HEK293T (cell line): ENCODE measurements at regions not wholly inside any gene's neighbourhood (a gene's known extent, or its start where the extent isn't known, plus 50 kb on each side); places are given as distances from the start of the nearest gene placed in this dataset.

Source experiments
- BHLHE40 ChIP-seq: fragments of 450-650 bp; IDR thresholded peaks from 2 replicates; pipeline ENCODE4 v1.6.1; 2016; ENCODE audit warnings: mild to moderate bottlenecking, moderate library complexity, borderline replicate concordance
- ELF4 ChIP-seq: fragments of 450-650 bp; IDR thresholded peaks from 2 replicates; pipeline ENCODE4 v1.6.1; 2017; ENCODE audit warnings: antibody characterized with exemption
- FOXK2 ChIP-seq: fragments of 450-650 bp; IDR thresholded peaks from 2 replicates; pipeline ENCODE4 v1.6.1; 2016; ENCODE audit warnings: mild to moderate bottlenecking
- SP1 ChIP-seq: fragments of 450-650 bp; IDR thresholded peaks from 2 replicates; pipeline ENCODE4 v1.6.1; 2017
- TARDBP ChIP-seq: fragments of 450-650 bp; IDR thresholded peaks from 2 replicates; pipeline ENCODE4 v1.6.1; 2016

- TF ChIP-seq ELF4 (no peak), SP1 (no peak), TARDBP (no peak), FOXK2 (no peak), BHLHE40 (no peak)
Measured at GRCh38 chr3:1805331-1805730, 293.3 kb upstream of the CNTN4 start.
